Nephron progenitor cell (in vitro differentiated cells): ENCODE measurements at regions not wholly inside any gene's neighbourhood (a gene's known extent, or its start where the extent isn't known, plus 50 kb on each side); places are given as distances from the start of the nearest gene placed in this dataset.

Source experiments
- DNase-seq: peaks from one replicate; pipeline ENCODE4 v3.0.0; 2021
- H3K27ac Mint-ChIP-seq: 2 replicates; pipeline ENCODE4 v1.8.0; 2021; ENCODE audit warnings: mild to moderate bottlenecking, moderate library complexity, mixed read lengths
- H3K27me3 Mint-ChIP-seq: 2 replicates; pipeline ENCODE4 v1.8.0; 2021; ENCODE audit warnings: mild to moderate bottlenecking, low read depth, mixed read lengths; ENCODE audit not compliant: poor library complexity
- H3K36me3 Mint-ChIP-seq: 2 replicates; pipeline ENCODE4 v1.8.0; 2021; ENCODE audit warnings: low read depth, mixed read lengths
- H3K4me1 Mint-ChIP-seq: 2 replicates; pipeline ENCODE4 v1.8.0; 2021; ENCODE audit warnings: mixed read lengths
- H3K4me3 Mint-ChIP-seq: 2 replicates; pipeline ENCODE4 v1.8.0; 2021; ENCODE audit warnings: mild to moderate bottlenecking, moderate library complexity, mixed read lengths
- H3K9me3 Mint-ChIP-seq: 2 replicates; pipeline ENCODE4 v1.8.0; 2021; ENCODE audit warnings: mild to moderate bottlenecking, moderate library complexity, mixed read lengths
- CTCF ChIP-seq: fragments of 200-600 bp; sonication (generic); IDR thresholded peaks from 2 replicates; pipeline ENCODE4 v1.5.0; 2021; ENCODE audit warnings: antibody characterized with exemption

GRCh38 chr18:5732318-5732717 lies 163.0 kb downstream of the TMEM200C start:
- peaks cover 2% of the 10 kb centered on the region for H3K27me3 Mint-ChIP-seq
- H3K4me3 Mint-ChIP-seq = no peak overlapping the region

GRCh38 chr18:5729983-5730699 lies 165.2 kb downstream of the TMEM200C start:
- H3K4me3 Mint-ChIP-seq = no peak overlapping the region
- no peaks in the 10 kb centered on the region for H3K9me3 Mint-ChIP-seq
- peaks cover under 1% of the 10 kb centered on the region for H3K27me3 Mint-ChIP-seq
- TF ChIP-seq CTCF = no peak
- H3K27ac Mint-ChIP-seq = no peak overlapping the region
- H3K36me3 Mint-ChIP-seq = no peaks in the 10 kb centered on the region
- no peak for DNase-seq
- H3K4me1 Mint-ChIP-seq = peaks cover 14% of the 10 kb centered on the region

More at GRCh38 chr18:5732318-5732717, 163.0 kb downstream of the TMEM200C start:
- Mint-ChIP-seq H3K4me1 (peaks cover 14% of the 10 kb centered on the region), H3K9me3 (no peaks in the 10 kb centered on the region), H3K36me3 (no peaks in the 10 kb centered on the region), H3K27ac (no peak overlapping the region)
- DNase-seq = no peak
- no peak for TF ChIP-seq CTCF

GRCh38 chr18:5728531-5728930 lies 166.8 kb downstream of the TMEM200C start:
- Mint-ChIP-seq H3K27me3 (no peaks in the 10 kb centered on the region), H3K27ac (no peak overlapping the region), H3K4me3 (no peak overlapping the region), H3K36me3 (no peaks in the 10 kb centered on the region), H3K9me3 (no peaks in the 10 kb centered on the region), H3K4me1 (peaks cover 13% of the 10 kb centered on the region)
- DNase-seq = no peak
- TF ChIP-seq CTCF = no peak

- no peak for DNase-seq
- Mint-ChIP-seq H3K36me3 (no peaks in the 10 kb centered on the region), H3K9me3 (no peaks in the 10 kb centered on the region), H3K27ac (no peak overlapping the region), H3K27me3 (peaks cover 4% of the 10 kb centered on the region), H3K4me3 (no peak overlapping the region), H3K4me1 (peaks cover 7% of the 10 kb centered on the region)
- no peak for TF ChIP-seq CTCF
Measured at GRCh38 chr18:5726011-5726410, 169.3 kb downstream of the TMEM200C start.

GRCh38 chr18:5721924-5722323 lies 173.4 kb downstream of the TMEM200C start:
- TF ChIP-seq CTCF = no peak
- no peak for DNase-seq
- H3K27me3 Mint-ChIP-seq = peaks cover 4% of the 10 kb centered on the region
- H3K4me1 Mint-ChIP-seq = no peaks in the 10 kb centered on the region
- H3K36me3 Mint-ChIP-seq = no peaks in the 10 kb centered on the region
- H3K9me3 Mint-ChIP-seq = no peaks in the 10 kb centered on the region
- no peak overlapping the region for H3K4me3 Mint-ChIP-seq
- H3K27ac Mint-ChIP-seq = no peak overlapping the region

- Mint-ChIP-seq H3K27ac (no peak overlapping the region), H3K4me1 (no peaks in the 10 kb centered on the region), H3K36me3 (no peaks in the 10 kb centered on the region), H3K9me3 (no peaks in the 10 kb centered on the region), H3K4me3 (no peak overlapping the region), H3K27me3 (peaks cover 4% of the 10 kb centered on the region)
- no peak for DNase-seq
- TF ChIP-seq CTCF = no peak
Measured at GRCh38 chr18:5720132-5720531, 175.2 kb downstream of the TMEM200C start.
